ENCODE measurements at regions not wholly inside any gene's neighbourhood (a gene's known extent, or its start where the extent isn't known, plus 50 kb on each side); places are given as distances from the start of the nearest gene placed in this dataset.

GRCh38 chr6:66861007-66861541 lies 1154.0 kb upstream of the EYS start:
- DNase-seq: no peak

DNA sequence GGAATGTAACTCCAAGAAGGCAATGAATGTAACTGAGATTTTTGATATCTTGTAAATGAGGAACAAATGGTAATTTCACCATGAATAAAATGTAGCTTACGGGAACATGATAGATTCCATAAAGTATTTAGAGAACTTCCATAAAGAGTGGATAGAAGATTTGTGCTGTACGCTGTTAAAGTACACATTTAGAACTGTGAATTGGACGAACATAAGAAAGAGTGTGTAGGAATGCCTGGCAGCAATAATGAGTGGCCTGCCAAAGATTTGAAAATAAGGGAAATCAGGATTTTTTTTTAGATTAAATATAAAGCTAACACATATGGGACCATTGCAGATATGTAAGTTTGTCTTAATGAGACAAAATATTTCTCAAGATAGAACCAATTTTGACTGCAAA lies 1153.3 kb upstream of the EYS start:
- no peak for DNase-seq

- no peak for DNase-seq
Observed at GRCh38 chr6:66858196-66858595, 1151.2 kb upstream of the EYS start.

DNA sequence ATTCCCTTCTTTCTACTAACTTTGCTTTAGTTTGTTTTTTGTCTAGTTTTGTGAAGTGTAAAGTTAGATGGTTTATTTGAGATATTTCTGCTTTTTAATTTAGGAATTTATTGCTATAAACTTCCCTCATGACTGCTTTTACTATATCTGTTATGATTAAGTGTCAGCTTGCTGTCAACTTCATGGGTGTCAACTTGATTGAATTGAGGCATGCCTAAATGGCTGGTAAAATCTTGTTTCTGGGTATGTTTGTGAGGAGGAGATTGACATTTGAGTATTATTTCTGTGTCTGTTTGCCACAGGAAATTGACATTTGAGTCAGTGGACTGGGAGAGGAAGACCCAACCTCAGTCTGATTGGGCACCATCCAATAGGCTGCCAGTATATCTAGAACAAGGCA lies 1147.0 kb upstream of the EYS start:
- no peak for DNase-seq

GRCh38 chr6:66851930-66852329 lies 1144.9 kb upstream of the EYS start:
- DNase-seq: no peak

- DNase-seq: no peak
Observed at GRCh38 chr6:66849843-66850242, 1142.8 kb upstream of the EYS start.

GRCh38 chr6:66848244-66848953 lies 1141.4 kb upstream of the EYS start:
- DNase-seq: no peak

GRCh38 chr6:66838764-66839163 lies 1131.7 kb upstream of the EYS start:
- no peak for DNase-seq

GRCh38 chr6:66825539-66825938 lies 1118.5 kb upstream of the EYS start:
- DNase-seq: no peak

DNA sequence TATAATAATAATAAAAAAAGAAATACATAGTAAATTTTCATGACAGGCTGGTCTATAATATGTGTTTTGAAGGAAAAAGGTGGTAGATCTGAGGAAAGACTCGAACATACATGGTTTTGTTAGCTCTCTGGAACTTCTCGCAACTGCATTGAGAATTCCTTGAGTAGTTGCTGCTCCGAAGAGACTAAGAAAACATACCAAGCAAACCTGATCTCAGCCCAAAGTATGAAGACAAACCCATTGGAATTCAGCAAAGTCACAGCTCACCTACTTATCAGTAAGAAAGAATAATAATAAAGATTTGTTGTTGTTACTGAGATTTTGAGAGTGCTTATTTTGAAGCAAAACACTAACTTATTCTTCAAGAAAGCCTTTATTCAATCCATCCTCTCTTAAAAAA lies 1107.1 kb upstream of the EYS start:
- DNase-seq: no peak

DNA sequence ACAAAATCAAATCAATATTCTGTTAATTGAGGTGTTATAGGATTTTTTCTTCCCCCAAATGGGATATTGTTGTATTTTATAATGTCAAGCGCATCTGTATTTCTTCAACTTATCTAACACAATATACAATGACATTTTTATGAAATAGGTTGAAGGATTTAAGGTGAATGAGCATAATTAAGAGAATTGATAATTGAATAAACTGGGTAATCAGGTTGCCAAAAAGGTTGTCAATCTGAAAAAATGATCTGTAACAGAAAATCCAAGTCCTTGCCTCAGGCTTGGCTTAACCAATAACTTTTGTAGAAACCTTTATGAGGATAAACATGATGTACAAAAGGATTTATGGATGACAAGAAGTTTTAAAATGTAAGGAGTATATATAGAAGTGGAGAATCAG lies 1101.7 kb upstream of the EYS start:
- DNase-seq: no peak

DNA sequence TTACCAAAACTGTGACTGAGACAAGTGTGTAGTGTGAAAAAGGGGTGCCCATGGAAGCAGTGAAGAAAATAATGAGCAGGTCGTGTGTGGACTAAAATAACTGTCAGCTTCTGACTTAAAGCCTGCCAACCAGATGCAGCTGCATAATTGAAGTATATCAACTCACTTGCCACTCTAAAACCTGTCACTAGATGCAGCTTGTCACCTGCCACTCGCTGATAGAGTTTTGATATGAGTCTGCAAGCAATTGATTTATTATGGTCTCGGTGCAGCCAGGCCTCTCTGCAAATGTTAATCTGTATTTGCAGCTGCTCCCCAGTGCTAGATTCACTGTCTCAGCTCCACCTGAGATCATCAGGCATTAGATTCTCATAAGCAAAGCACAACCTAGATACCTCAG lies 1090.0 kb upstream of the EYS start:
- DNase-seq: no peak

- DNase-seq: no peak
Observed at GRCh38 chr6:66788579-66788978, 1081.6 kb upstream of the EYS start.

DNA sequence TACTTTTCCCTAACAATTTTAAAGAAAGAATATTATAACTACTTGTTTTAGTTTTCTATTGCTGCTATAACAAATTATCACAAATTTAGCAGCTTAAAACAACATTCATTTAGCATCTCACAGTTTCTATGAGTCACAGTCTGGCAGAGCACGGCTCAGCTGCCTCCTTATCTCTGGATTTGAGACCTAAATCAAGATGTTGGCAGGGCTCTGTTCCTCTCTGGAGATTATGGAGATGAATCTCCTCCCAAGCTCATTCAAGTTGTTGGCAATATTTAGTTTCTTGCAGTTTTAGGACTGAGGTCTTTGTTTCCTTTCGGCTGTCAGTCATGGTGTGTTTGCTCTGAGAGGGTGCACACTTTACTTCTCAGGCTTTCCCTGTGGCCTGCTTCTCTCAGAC lies 1065.8 kb upstream of the EYS start:
- no peak for DNase-seq

- no peak for DNase-seq
Observed at GRCh38 chr6:66771626-66772025, 1064.6 kb upstream of the EYS start.

DNA sequence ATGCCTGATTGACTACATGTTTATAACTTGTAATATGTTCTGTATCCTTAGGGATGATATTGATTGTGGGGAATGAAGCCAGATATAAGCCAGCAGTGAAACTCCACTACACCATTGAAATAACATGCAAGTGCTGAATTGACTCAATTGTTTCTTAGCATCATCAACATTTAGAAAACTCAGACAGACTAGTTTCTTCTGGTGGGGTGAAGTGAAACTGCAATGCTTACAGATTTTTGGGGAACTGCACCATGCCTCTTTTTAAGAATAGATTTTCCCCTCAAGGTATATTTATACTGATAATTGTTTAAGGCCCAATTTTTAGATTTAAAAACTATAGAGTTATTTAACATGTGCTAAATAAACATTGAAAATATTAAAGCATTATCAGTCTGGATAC lies 1044.6 kb upstream of the EYS start:
- DNase-seq: no peak

GRCh38 chr6:66740346-66740745 lies 1033.3 kb upstream of the EYS start:
- no peak for DNase-seq

- no peak for DNase-seq
Observed at GRCh38 chr6:66735106-66735890, 1028.3 kb upstream of the EYS start.

DNA sequence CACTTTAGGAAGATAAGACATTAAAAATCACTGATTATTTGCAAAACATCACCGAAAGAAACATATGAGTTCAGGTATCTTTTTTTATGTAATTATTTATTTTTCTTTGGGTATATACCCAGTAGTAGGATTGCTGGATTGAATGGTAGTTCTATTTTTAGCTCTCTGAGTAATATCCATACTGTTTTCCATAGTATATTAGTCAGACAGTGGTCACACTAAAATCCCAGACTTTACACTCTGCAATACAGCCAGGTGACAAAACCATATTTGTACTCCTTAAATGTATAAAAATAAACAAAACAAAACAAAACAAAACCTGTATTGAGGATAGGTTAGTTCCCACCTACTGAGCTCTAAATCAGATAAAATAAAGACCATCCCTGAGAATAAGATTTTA lies 1024.3 kb upstream of the EYS start:
- DNase-seq: no peak

DNA sequence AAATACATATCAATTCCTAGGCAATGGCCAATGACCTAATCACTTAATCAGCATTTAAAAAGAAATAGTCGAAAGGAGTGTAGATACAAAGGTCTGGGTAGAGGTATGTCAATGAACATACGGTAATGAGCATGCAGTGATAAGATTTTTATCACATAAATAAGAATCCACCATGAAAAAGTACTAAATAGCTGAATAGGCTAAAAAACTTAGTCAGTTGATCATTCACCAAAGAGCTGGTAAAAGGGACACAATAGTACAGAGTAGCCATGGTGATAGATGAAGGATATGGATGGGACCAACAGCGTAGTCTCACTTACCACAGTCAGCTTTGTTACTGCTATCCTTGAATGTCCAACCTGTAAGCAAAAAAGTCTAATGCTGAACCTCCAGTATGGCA lies 1018.6 kb upstream of the EYS start:
- DNase-seq: no peak

DNA sequence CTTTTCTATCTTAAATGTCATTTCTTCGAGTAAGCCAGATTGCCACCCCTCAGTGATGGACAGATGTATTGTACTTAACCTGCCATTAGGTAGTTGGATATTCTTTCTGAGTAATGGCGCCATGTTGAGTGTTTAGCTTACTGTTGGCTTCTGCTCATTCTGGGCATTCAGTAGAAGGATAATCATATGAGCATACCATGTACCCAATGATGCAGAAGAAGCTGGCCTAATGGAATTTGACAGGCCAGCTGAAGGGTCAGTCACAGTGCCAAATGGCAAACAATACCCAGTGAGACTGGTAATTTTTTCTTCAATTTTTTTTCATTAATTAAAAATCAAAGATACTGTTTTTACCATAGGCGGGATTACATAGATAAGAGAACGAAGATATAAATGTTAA lies 1010.8 kb upstream of the EYS start:
- DNase-seq: no peak

- DNase-seq: no peak
Observed at GRCh38 chr6:66699385-66699784, 992.4 kb upstream of the EYS start.

DNA sequence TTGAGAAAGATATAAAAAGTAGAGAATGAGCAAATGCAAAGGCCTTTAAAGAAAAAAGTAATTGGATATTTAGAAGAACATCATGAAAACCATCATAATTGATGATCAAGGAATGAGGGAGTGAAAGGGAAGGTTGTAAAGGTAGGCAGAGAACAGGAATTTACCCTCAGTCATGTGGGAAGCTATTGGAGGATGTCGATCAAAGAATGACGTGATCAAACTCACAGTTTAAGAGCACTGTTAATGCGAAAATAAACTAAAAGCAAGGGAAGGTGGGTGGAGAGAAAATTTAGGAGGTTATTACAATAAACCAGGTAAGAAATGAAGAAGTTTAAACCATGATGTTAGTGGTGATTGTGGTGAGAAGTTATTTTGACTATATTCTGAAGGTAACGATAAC lies 982.6 kb upstream of the EYS start:
- DNase-seq: no peak

DNA sequence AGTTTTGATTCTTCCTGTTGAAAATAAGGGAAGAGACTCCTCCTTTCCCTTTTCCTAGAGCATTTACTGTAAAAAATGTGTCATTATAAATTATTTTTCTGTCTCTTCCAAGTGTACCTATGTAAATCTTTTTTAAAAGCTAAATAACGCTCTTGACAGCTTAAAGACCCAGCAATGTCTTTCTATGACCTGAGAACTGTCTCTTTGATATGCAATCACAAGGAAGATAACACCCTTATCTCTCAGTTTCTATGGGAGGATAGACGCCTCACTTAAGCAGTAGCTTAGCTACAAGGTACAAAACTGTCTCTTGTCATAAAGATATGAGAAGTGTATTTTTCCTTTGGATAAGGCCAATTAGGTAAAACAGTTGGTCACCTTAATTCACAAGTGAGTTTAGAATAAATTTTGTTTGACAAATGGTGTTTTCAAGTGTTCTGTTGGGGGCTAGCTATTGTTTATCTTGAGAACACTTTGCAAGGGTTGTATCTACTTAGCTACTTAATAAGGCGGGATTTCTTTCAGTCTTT lies 980.6 kb upstream of the EYS start:
- no peak for DNase-seq
